Tibial nerve (tissue), 4 donors: ENCODE measurements at regions not wholly inside any gene's neighbourhood (a gene's known extent, or its start where the extent isn't known, plus 50 kb on each side); places are given as distances from the start of the nearest gene placed in this dataset.

ENCODE experiments used
- DNase-seq, 2 donors: peaks; one replicate each; pipeline ENCODE4 v3.0.0-alpha.2; 2019; ENCODE audit warnings: low spot score in 2 of 2
- H3K27ac ChIP-seq, 4 donors: fragments of 200-600 bp; sonication (generic) in 3 of 4; one replicate each; pipeline ENCODE4 v1.5.1; 2017 to 2019; ENCODE audit warnings: mild to moderate bottlenecking in 1 of 4
- H3K27me3 ChIP-seq, 2 donors: fragments of 200-600 bp; sonication (generic) in 1 of 2; one replicate each; pipeline versions ENCODE4 v1.5.1 to v1.6.0; 2017 to 2019
- H3K36me3 ChIP-seq, 3 donors: fragments of 200-600 bp; sonication (generic); one replicate each; pipeline ENCODE4 v1.5.1; 2018 to 2019
- H3K4me1 ChIP-seq, 4 donors: fragments of 200-600 bp; sonication (generic) in 3 of 4; one replicate each; pipeline ENCODE4 v1.5.1; 2017 to 2019
- H3K4me3 ChIP-seq, 4 donors: fragments of 200-600 bp; sonication (generic) in 3 of 4; one replicate each; pipeline ENCODE4 v1.5.1; 2017 to 2019; ENCODE audit warnings: mild to moderate bottlenecking in 1 of 4, moderate library complexity in 1 of 4
- H3K9me3 ChIP-seq, 4 donors: fragments of 200-600 bp; sonication (generic) in 3 of 4; one replicate each; pipeline ENCODE4 v1.5.1; 2017 to 2019
- EP300 ChIP-seq, 2 donors: sonication (generic); formaldehyde crosslinking; IDR thresholded peaks; one replicate each; pipeline ENCODE4 v1.6.1; 2017; ENCODE audit warnings: antibody characterized with exemption in 2 of 2, mild to moderate bottlenecking in 1 of 2
- POLR2A ChIP-seq, 2 donors: fragments of 450-650 bp; IDR thresholded peaks; one replicate each; pipeline ENCODE4 v1.6.1; 2017; ENCODE audit warnings: antibody characterized with exemption in 2 of 2, mild to moderate bottlenecking in 2 of 2, moderate library complexity in 2 of 2
- WGBS, 2 donors: methylation state at CpG; one replicate each; pipeline ENCODE4 v1.1.5; 2018; 5-methylcytosine and 5-hydroxymethylcytosine counted together
- TF ChIP-seq, protein P1 (sequence below), 5 experiments: fragments of 200-600 bp in 3 of 5; fragments of 450-650 bp in 2 of 5; sonication (generic) in 3 of 5; IDR thresholded peaks; one replicate each; pipeline ENCODE4 v1.5.1; 2016 to 2019; ENCODE audit warnings: antibody characterized with exemption in 5 of 5, mild to moderate bottlenecking in 3 of 5, moderate library complexity in 2 of 5

DNA sequence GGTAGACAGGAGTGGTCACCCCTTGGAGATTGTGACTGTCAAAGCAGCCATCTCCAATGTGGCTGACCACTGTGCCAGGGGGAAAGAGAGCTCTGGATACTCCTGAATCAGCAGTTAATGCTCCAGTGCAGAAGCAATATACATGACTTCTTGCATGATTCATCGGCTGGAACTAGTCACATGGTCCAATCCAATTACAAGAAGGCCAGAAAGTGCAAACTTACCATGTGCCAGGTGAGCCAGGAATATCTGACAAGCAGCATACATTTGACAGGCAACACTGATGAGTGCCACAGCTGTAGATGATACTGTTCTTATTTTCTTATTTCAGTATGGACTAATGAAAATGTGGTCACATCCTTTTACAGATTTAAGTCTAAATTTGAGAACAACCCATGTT, 440.0 kb upstream of the MPDZ start:
- Histone ChIP-seq H3K9me3 (peaks cover 0 to 4% (median 1%) of the 10 kb centered on the region in 4 donors), H3K27me3 (no peaks in the 10 kb centered on the region), H3K36me3 (no peaks in the 10 kb centered on the region), H3K4me1 (peaks cover 0 to 36% (median 9%) of the 10 kb centered on the region in 4 donors), H3K27ac (peak overlapping the region in 1 of 4 donors; percentile 32), H3K4me3 (no peak overlapping the region)
- no peak for DNase-seq
- no peak for TF ChIP-seq EP300 (IDR thresholded peaks at IDR 0.05)
- TF ChIP-seq, protein P1, sequence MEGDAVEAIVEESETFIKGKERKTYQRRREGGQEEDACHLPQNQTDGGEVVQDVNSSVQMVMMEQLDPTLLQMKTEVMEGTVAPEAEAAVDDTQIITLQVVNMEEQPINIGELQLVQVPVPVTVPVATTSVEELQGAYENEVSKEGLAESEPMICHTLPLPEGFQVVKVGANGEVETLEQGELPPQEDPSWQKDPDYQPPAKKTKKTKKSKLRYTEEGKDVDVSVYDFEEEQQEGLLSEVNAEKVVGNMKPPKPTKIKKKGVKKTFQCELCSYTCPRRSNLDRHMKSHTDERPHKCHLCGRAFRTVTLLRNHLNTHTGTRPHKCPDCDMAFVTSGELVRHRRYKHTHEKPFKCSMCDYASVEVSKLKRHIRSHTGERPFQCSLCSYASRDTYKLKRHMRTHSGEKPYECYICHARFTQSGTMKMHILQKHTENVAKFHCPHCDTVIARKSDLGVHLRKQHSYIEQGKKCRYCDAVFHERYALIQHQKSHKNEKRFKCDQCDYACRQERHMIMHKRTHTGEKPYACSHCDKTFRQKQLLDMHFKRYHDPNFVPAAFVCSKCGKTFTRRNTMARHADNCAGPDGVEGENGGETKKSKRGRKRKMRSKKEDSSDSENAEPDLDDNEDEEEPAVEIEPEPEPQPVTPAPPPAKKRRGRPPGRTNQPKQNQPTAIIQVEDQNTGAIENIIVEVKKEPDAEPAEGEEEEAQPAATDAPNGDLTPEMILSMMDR (IDR thresholded peaks at IDR 0.05), result no peak
- no peak for TF ChIP-seq POLR2A (IDR thresholded peaks at IDR 0.05)
- WGBS, 2 donors, result 23 to 63% methylated on average over 1 of the region's 1 CpG

DNA sequence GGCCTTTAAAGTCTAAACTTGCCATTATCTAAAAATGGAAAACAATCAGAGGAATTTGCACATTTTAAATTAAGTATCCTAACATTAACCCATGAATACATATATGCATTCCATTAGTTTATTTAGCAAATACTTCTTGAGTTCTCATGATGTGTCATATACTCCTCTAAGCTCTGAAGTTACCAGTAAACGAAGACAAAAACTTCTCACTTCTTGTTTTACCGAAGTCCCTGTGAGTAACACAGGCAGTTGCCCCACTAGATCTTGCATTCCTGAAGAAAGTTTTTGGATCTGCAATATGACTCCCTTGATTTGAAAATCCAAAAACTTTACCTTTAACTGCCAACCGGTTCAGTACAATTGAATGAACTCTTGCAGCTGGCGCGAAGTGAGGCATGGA, 439.0 kb upstream of the MPDZ start:
- Histone ChIP-seq H3K4me3 (no peak overlapping the region), H3K36me3 (no peaks in the 10 kb centered on the region), H3K4me1 (peaks cover 0 to 36% (median 9%) of the 10 kb centered on the region in 4 donors), H3K9me3 (peaks cover 0 to 4% (median 1%) of the 10 kb centered on the region in 4 donors), H3K27me3 (no peaks in the 10 kb centered on the region), H3K27ac (no peak overlapping the region)
- 86 to 93% methylated on average over 5 of the region's 5 CpGs for WGBS, 2 donors
- TF ChIP-seq POLR2A (IDR thresholded peaks at IDR 0.05), result no peak
- TF ChIP-seq, protein P1 (IDR thresholded peaks at IDR 0.05), result no peak
- no peak for TF ChIP-seq EP300 (IDR thresholded peaks at IDR 0.05)
- no peak for DNase-seq

DNA sequence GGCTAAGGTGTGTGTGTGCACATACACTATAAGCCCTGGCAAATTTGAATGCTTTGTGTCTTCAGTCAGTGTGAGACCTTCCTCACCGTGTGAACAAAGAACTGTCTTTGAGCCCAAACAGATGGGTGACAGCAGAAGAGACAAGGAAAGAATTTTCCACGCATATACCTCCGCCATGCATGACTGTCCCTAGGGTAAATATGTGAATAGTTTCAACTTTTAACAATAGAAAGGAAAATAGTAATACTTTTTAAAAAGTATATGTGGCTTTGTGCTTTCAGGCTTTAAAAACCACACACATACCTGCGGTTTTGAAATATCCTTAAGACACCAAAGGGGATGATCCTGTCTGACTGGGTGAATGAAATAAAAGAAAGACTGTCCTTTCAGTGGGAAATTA, 438.6 kb upstream of the MPDZ start:
- Histone ChIP-seq H3K27me3 (no peaks in the 10 kb centered on the region), H3K36me3 (no peaks in the 10 kb centered on the region), H3K4me1 (peaks cover 0 to 36% (median 9%) of the 10 kb centered on the region in 4 donors), H3K27ac (peak overlapping the region in 1 of 4 donors; percentile 6), H3K9me3 (peaks cover 0 to 4% (median 1%) of the 10 kb centered on the region in 4 donors), H3K4me3 (no peak overlapping the region)
- TF ChIP-seq, protein P1 (IDR thresholded peaks at IDR 0.05), result no peak
- 77 to 79% methylated on average over 4 of the region's 4 CpGs for WGBS, 2 donors
- DNase-seq, result no peak

DNA sequence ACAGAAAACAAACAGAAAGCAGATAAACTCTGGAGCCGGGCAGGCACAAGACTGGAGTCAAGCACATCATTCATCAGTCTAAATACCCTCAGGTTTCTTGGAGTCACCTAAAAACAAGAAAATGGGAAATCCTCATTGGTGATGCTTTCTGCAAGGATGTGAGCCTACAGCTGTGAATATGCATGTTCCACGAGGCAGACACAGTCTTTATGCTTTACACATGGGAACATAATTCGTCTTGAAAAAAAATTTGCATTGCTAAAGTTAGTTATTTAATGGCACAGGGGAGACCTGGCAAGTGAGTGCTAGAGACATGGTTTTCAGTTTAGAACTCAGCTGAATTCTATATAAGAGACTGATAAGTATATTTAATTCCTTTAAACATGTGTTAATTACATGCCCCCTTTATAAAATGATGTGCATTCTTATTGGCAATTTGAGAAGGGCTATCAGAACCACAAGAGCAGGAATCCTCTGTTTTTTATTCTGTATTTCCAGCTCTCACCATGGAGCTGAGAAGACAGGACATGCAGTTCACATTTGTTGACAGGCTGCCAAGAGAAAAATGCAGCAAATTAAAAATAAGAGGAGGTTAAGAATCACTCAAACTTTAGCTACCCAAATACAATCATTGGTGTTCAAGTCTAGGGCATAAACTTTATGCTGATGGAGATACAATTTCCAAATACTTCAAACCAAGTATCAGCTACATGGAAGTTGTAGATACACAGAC, 438.0 kb upstream of the MPDZ start:
- peaks cover 0 to 4% (median 1%) of the 10 kb centered on the region in 4 donors for H3K9me3 ChIP-seq
- H3K4me3 ChIP-seq, result no peak overlapping the region
- H3K4me1 ChIP-seq, result peaks cover 0 to 36% (median 9%) of the 10 kb centered on the region in 4 donors
- no peak for DNase-seq
- TF ChIP-seq EP300 (IDR thresholded peaks at IDR 0.05) (peak in 1 of 2 donors; percentile 14), POLR2A (IDR thresholded peaks at IDR 0.05) (no peak)
- H3K27ac ChIP-seq, result peak overlapping the region in 2 of 4 donors; percentile 14 to 19
- H3K27me3 ChIP-seq, result no peaks in the 10 kb centered on the region
- H3K36me3 ChIP-seq, result no peaks in the 10 kb centered on the region
- 55 to 72% methylated on average over 3 of the region's 3 CpGs for WGBS, 2 donors

DNA sequence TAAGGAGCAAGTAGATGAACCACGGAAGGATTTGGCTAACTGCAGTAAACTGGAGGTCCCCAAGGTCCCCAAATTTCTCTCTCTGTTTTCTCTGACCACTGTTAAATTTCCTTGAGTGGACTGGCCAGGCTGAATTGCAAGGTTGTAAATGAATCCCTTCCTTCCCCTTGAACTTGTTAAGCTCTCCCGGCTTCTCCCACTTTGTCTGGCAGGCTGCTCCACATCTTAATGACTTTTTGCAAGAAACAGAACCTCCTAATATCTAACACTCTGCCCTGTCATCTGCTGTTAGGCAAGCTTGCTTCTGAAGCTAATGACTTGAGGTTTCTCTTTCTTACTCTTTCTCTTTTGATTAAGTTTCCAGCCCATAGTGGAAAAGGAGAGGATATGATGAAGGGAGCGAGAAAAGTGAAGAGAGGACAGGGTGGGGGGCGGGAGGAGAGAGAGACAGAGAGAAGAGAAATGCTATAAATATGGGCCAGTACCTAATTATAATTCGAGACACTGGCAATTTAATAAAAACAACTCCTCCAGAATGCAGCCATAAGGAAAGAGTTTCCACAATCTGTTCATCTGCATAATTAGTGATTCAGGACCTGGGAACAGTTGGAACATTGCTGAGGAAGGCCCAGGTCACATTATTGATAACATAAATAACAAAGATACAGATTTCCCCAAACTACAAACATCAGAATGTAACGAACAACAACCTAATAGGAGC, 437.3 kb upstream of the MPDZ start:
- no peaks in the 10 kb centered on the region for H3K27me3 ChIP-seq
- H3K36me3 ChIP-seq, result no peaks in the 10 kb centered on the region
- H3K27ac ChIP-seq, result peak overlapping the region in 2 of 4 donors; percentile 14 to 19
- H3K4me1 ChIP-seq, result peaks cover 0 to 36% (median 9%) of the 10 kb centered on the region in 4 donors
- no peaks in the 10 kb centered on the region for H3K9me3 ChIP-seq
- DNase-seq, result no peak
- WGBS, 2 donors, result 57 to 72% methylated on average over 6 of the region's 6 CpGs
- TF ChIP-seq, protein P1 (IDR thresholded peaks at IDR 0.05), result no peak
- no peak for TF ChIP-seq POLR2A (IDR thresholded peaks at IDR 0.05)
- no peak for TF ChIP-seq EP300 (IDR thresholded peaks at IDR 0.05)
- no peak overlapping the region for H3K4me3 ChIP-seq
